IMR-90 (cell line): ENCODE measurements at regions not wholly inside any gene's neighbourhood (a gene's known extent, or its start where the extent isn't known, plus 50 kb on each side); places are given as distances from the start of the nearest gene placed in this dataset.

ENCODE experiments used
- ATAC-seq: fragments of 200-7000 bp; cut with Tn5 transposase; 2 replicates; pipeline ENCODE4 v1.9.1; 2020; ENCODE audit warnings: low read depth, mild to moderate bottlenecking, moderate library complexity
- BruUV-seq: library from RNA; stranded (reverse); fragments of 400-500 nt; replicated peaks from 2 replicates; lab custom pipeline; 2021; lab: Mats Ljungman, UMichigan
- CTCF ChIA-PET: fragments of 300-600 bp; formaldehyde crosslinking; extraction: SDS; loops from one replicate; lab custom pipeline; 2021; ENCODE audit warnings: antibody characterized with exemption; lab: Yijun Ruan, JAX
- POLR2A ChIA-PET: fragments of 300-600 bp; sonication (Branson Sonifier 250); formaldehyde crosslinking; loops from one replicate; lab custom pipeline; 2022; ENCODE audit warnings: antibody characterized with exemption; ENCODE audit not compliant: unreplicated experiment; lab: Charles Lee
- DNase-seq: peaks from one replicate; pipeline ENCODE4 v3.0.0; 2013
- H2AFZ ChIP-seq: replicated peaks from 2 replicates; pipeline ENCODE3; 2013; ENCODE audit warnings: low read length, mild to moderate bottlenecking; ENCODE audit not compliant: poor library complexity
- H2AK5ac ChIP-seq: 2 replicates; pipeline ENCODE4 v1.6.1; 2013; ENCODE audit warnings: low read depth, low read length, inconsistent platforms
- H2AK9ac ChIP-seq: replicated peaks from 2 replicates; pipeline ENCODE3; 2013; ENCODE audit warnings: mild to moderate bottlenecking, low read depth, low read length, moderate library complexity; ENCODE audit not compliant: poor library complexity
- H2BK120ac ChIP-seq: 2 replicates; pipeline ENCODE4 v1.6.1; 2013; ENCODE audit warnings: low read depth, low read length, inconsistent platforms
- H2BK15ac ChIP-seq: 3 replicates; pipeline ENCODE4 v1.6.1; 2013; ENCODE audit warnings: low read depth, low read length, inconsistent platforms
- H2BK20ac ChIP-seq: 2 replicates; pipeline ENCODE4 v1.6.1; 2013; ENCODE audit warnings: low read depth, mild to moderate bottlenecking, inconsistent platforms, low read length, moderate library complexity
- H2BK5ac ChIP-seq: 2 replicates; pipeline ENCODE4 v1.6.1; 2013; ENCODE audit warnings: mild to moderate bottlenecking, low read depth, low read length, inconsistent platforms; ENCODE audit not compliant: poor library complexity, severe bottlenecking
- H3K14ac ChIP-seq: replicated peaks from 2 replicates; pipeline ENCODE4 v1.6.1; 2013; ENCODE audit warnings: low read depth, low read length, inconsistent platforms
- H3K18ac ChIP-seq: 2 replicates; pipeline ENCODE4 v1.6.1; 2013; ENCODE audit warnings: low read depth, low read length, control low read depth
- H3K23ac ChIP-seq: 2 replicates; pipeline ENCODE4 v1.6.1; 2013; ENCODE audit warnings: low read depth, low read length, inconsistent platforms
- H3K27ac ChIP-seq: 2 replicates; pipeline ENCODE4 v1.5.1; 2013; ENCODE audit warnings: mild to moderate bottlenecking, control low read depth, low read length; ENCODE audit not compliant: insufficient read depth
- H3K27me3 ChIP-seq: 2 replicates; pipeline ENCODE4 v1.6.1; 2013; ENCODE audit warnings: low read length; ENCODE audit not compliant: control insufficient read depth, insufficient read depth
- H3K36me3 ChIP-seq: 2 replicates; pipeline ENCODE4 v1.6.1; 2013; ENCODE audit warnings: low read length, mixed read lengths; ENCODE audit not compliant: control insufficient read depth, insufficient read depth
- H3K4ac ChIP-seq: 2 replicates; pipeline ENCODE4 v1.6.1; 2013; ENCODE audit warnings: low read depth, low read length, inconsistent platforms
- H3K4me1 ChIP-seq: 2 replicates; pipeline ENCODE4 v1.6.1; 2013; ENCODE audit warnings: low read length, mixed read lengths; ENCODE audit not compliant: control insufficient read depth, insufficient read depth
- H3K4me2 ChIP-seq: 2 replicates; pipeline ENCODE4 v1.6.1; 2013; ENCODE audit warnings: low read depth, mild to moderate bottlenecking, control low read depth, low read length, moderate library complexity
- H3K4me3 ChIP-seq: 2 replicates; pipeline ENCODE4 v1.5.1; 2013; ENCODE audit warnings: low read depth, mild to moderate bottlenecking, control low read depth, low read length, moderate library complexity; ENCODE audit not compliant: insufficient read depth
- H3K56ac ChIP-seq: 2 replicates; pipeline ENCODE4 v1.6.1; 2013; ENCODE audit warnings: low read length, inconsistent platforms; ENCODE audit not compliant: insufficient read depth; ENCODE audit errors: extremely low read depth
- H3K79me1 ChIP-seq, 2 experiments: 2 replicates each; pipeline ENCODE4 v1.6.1; 2013; ENCODE audit warnings: low read length in 2 of 2, inconsistent platforms in 1 of 2, low read depth in 1 of 2
- H3K9ac ChIP-seq: 2 replicates; pipeline ENCODE4 v1.6.1; 2013; ENCODE audit warnings: low read depth, low read length, control low read depth
- H3K9me1 ChIP-seq: 2 replicates; pipeline ENCODE4 v1.6.1; 2013; ENCODE audit warnings: low read length, inconsistent platforms; ENCODE audit not compliant: insufficient read depth
- H3K9me3 ChIP-seq: 2 replicates; pipeline ENCODE4 v1.6.1; 2013; ENCODE audit warnings: low read length; ENCODE audit not compliant: control insufficient read depth, insufficient read depth
- H4K20me1 ChIP-seq: 2 replicates; pipeline ENCODE4 v1.6.1; 2013; ENCODE audit warnings: low read length, inconsistent platforms; ENCODE audit not compliant: insufficient read depth
- H4K5ac ChIP-seq: 2 replicates; pipeline ENCODE4 v1.6.1; 2013; ENCODE audit warnings: mild to moderate bottlenecking, low read depth, low read length, control low read depth
- H4K8ac ChIP-seq, 2 experiments: 2 replicates each; pipeline ENCODE4 v1.6.1; 2013; ENCODE audit warnings: low read depth in 2 of 2, low read length in 2 of 2, control low read depth in 1 of 2, inconsistent platforms in 1 of 2
- H4K91ac ChIP-seq: 2 replicates; pipeline ENCODE4 v1.6.1; 2013; ENCODE audit warnings: low read depth, low read length, inconsistent platforms; ENCODE audit not compliant: insufficient read depth
- CEBPB ChIP-seq: IDR thresholded peaks from 2 replicates; pipeline ENCODE4 v1.6.1; 2012; ENCODE audit warnings: low read depth, low read length, improper control_type of control experiment
- CHD1 ChIP-seq: IDR thresholded peaks from 2 replicates; pipeline ENCODE4 v1.6.1; 2012; ENCODE audit warnings: low read depth, low read length, improper control_type of control experiment
- CTCF ChIP-seq: conservative IDR thresholded peaks from 2 replicates; pipeline ENCODE4 v1.5.1; 2012; ENCODE audit warnings: mild to moderate bottlenecking, low read depth, low read length, improper control_type of control experiment
- FOS ChIP-seq: fragments of 150-350 bp; IDR thresholded peaks from 2 replicates; pipeline ENCODE4 v1.6.1; 2016; ENCODE audit warnings: low read depth, low read length
- MAFK ChIP-seq: IDR thresholded peaks from 2 replicates; pipeline ENCODE4 v1.6.1; 2012; ENCODE audit warnings: low read depth, low read length, improper control_type of control experiment
- MAZ ChIP-seq: IDR thresholded peaks from 2 replicates; pipeline ENCODE4 v1.6.1; 2012; ENCODE audit warnings: low read depth, mild to moderate bottlenecking, low read length, improper control_type of control experiment, moderate library complexity, borderline replicate concordance
- MXI1 ChIP-seq: IDR thresholded peaks from 2 replicates; pipeline ENCODE4 v1.6.1; 2012; ENCODE audit warnings: low read depth, mild to moderate bottlenecking, low read length, moderate library complexity, borderline replicate concordance
- POLR2A ChIP-seq: IDR thresholded peaks from 2 replicates; pipeline ENCODE4 v1.6.1; 2012; ENCODE audit warnings: mild to moderate bottlenecking, low read depth, low read length
- RCOR1 ChIP-seq: IDR thresholded peaks from 2 replicates; pipeline ENCODE4 v1.6.1; 2012; ENCODE audit warnings: mild to moderate bottlenecking, low read length, improper control_type of control experiment; ENCODE audit not compliant: insufficient replicate concordance
- WGBS, 2 experiments: methylation state at CpG; one replicate each; pipeline versions ENCODE4 v1.1.5 to v1.1.7; 2013; ENCODE audit warnings: missing lambda C conversion rate in 2 of 2; ENCODE audit not compliant: insufficient read length in 1 of 2; ENCODE audit errors: extremely low coverage in 2 of 2; 5-methylcytosine and 5-hydroxymethylcytosine counted together
- dilution Hi-C: fragments of 300-500 bp; cut with HindIII; formaldehyde crosslinking; loops from one replicate; pipeline ENCODE4 v1.14.3; 2018; ENCODE audit warnings: low sequenced_read_pairs; ENCODE audit not compliant: unreplicated experiment
- in situ Hi-C: fragments of 300-500 bp; cut with MboI; formaldehyde crosslinking; loops from 3 replicates; pipeline ENCODE4 v1.14.3; 2019; ENCODE audit warnings: low sequenced_read_pairs, inconsistent platforms, mixed read lengths
- intact Hi-C: fragments of 100-400 bp; cut with micrococcal nuclease; formaldehyde crosslinking; loops from 2 replicates; pipeline ENCODE4 v1.10.0; 2022

DNA sequence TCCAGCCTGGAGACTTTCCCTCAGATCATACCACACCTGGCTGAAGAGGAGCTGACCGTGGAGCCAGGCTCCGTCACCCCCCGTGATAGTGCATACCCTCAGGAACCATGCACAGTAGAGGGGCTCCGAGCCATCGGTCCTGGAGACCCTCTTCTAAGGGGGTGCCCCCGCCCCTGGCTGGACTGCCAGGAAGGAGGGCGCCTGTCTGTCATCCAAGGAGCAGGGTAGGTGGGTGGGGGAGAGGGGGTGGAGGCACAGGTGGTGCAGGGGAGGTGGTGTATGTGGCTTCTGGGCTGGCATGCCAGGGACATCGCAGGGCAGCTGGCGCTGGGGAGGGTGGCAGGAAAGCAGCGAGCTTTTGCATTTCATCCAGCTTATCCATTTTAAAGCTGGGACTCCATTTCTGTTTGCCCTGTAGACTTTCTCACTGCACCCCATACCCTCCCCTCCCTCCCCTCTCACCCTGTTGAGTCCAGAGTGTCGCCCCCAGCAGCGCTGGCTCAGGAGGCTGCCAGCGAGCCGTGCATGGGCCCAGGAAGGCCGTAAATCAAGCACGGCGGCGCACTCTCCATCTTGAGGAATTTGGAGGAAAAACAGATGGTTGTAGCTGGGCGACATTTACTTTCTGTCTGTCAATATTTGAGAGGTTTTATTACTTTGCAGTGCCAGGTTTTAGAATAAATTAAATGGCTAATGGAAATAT is 56.2 kb upstream of the HS6ST1 start:
- CTCF ChIA-PET, result interaction anchor here (1.1 kb wide), 1 partner anchor 20 kb away, joined by 3 read pairs; no protein-coding TSS in a partner anchor
- H2BK20ac ChIP-seq, result peak overlapping the region; percentile 98
- peak overlapping the region; percentile 22; the same call in 1 of the 2 replicates for H3K4me2 ChIP-seq
- no peaks in the 10 kb centered on the region for H3K9me3 ChIP-seq
- peak overlapping the region; percentile 97 for H2BK120ac ChIP-seq
- peak overlapping the region; percentile 98 for H2AK5ac ChIP-seq
- H4K8ac ChIP-seq, result peak overlapping the region; percentile 88 to 90
- in situ Hi-C loops (no loop called here), intact Hi-C loops (loop anchor here (2.0 kb wide), 1 partner anchor 46 kb away; no protein-coding TSS in a partner anchor), dilution Hi-C loops (no loop called here)
- peak overlapping the region; percentile 52 for H2BK5ac ChIP-seq
- H2BK15ac ChIP-seq, result peak overlapping the region; percentile 89; the same call in 2 of the 3 replicates
- peak overlapping the region; percentile 55; the same call in 1 of the 2 replicates for H3K56ac ChIP-seq
- no peak for DNase-seq
- no peak overlapping the region for H3K9ac ChIP-seq
- POLR2A ChIA-PET, result interaction anchor here (0.5 kb wide), 1 partner anchor 189 kb away, joined by 3 read pairs; no protein-coding TSS in a partner anchor
- peak overlapping the region; percentile 80 for H3K23ac ChIP-seq
- peak overlapping the region; percentile 72 for H3K18ac ChIP-seq
- H4K91ac ChIP-seq, result peak overlapping the region; percentile 99
- peak overlapping the region; percentile 47 for H2AFZ ChIP-seq
- TF ChIP-seq CEBPB, result no peak
- no peak for TF ChIP-seq RCOR1
- TF ChIP-seq FOS, result no peak
- TF ChIP-seq POLR2A, result no peak
- TF ChIP-seq MAZ, result no peak
- TF ChIP-seq MAFK, result no peak
- no peak for TF ChIP-seq CHD1
- no peak for TF ChIP-seq MXI1
- TF ChIP-seq CTCF, result no peak
- H3K27me3 ChIP-seq, result no peaks in the 10 kb centered on the region
- peaks cover 34% of the 10 kb centered on the region for H3K4me1 ChIP-seq
- peak overlapping the region; percentile 48 for H3K27ac ChIP-seq
- 80% methylated on average over 1 of the region's 19 CpGs; no CpG with 5 or more reads in 1 of the 2 experiments for WGBS, 2 experiments
- no peaks in the 10 kb centered on the region for H3K36me3 ChIP-seq
- no TSS peak for BruUV-seq
- H3K4me3 ChIP-seq, result no peak overlapping the region
- ATAC-seq, result no peak
- peak overlapping the region; percentile 57 for H3K14ac ChIP-seq
- peak overlapping the region; percentile 82 for H4K5ac ChIP-seq
- peak overlapping the region; percentile 94 for H2AK9ac ChIP-seq
- H3K79me1 ChIP-seq, result peaks cover 0 to 6% of the 10 kb centered on the region in 2 experiments; a peak in 1 of 4 replicates
- H3K9me1 ChIP-seq, result peaks cover 20% of the 10 kb centered on the region
- H4K20me1 ChIP-seq, result no peaks in the 10 kb centered on the region
- H3K4ac ChIP-seq, result peak overlapping the region; percentile 98
